ENCODE measurements at regions not wholly inside any gene's neighbourhood (a gene's known extent, or its start where the extent isn't known, plus 50 kb on each side); places are given as distances from the start of the nearest gene placed in this dataset.

DNA sequence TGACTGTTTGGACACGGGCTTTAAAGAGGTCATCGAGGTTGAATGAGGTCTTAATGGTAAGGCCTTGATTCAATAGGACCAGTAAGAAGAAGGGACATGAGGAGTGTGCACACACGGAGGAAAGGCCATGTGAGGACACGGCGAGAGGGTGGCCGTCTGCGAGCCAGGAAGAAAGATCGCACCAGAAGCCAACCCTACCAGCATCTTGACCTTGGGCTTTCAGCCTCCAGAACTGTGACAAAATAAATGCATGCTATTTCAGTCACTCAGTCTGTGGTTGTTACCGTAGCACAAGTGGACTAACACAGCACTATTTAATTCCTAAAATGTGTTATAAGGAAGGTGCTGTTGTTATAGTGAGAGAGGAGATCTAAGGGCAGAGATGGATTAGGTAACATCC, 468.6 kb upstream of the FAT1 start:
- no peaks in the 10 kb centered on the region for H3K9me2 ChIP-seq (replicated peaks; ENCODE audit: insufficient read depth, low read length)
- H3K27me3 ChIP-seq (ENCODE audit: low read length) = no peaks in the 10 kb centered on the region
- no peak overlapping the region for H3K4me3 ChIP-seq (ENCODE audit: insufficient read depth, low read length, poor library complexity, severe bottlenecking)
- TF ChIP-seq EZH2phosphoT487 (conservative IDR thresholded peaks at IDR 0.05; ENCODE audit: low read length) = no peak
- no peak for TF ChIP-seq CTCF (IDR thresholded peaks at IDR 0.05; ENCODE audit: insufficient read depth, low read length, poor library complexity, severe bottlenecking)
- no peak overlapping the region for H2AFZ ChIP-seq (ENCODE audit: low read depth, low read length, severe bottlenecking)
- no peak overlapping the region for H3K4me2 ChIP-seq (ENCODE audit: low read depth, low read length, poor library complexity, severe bottlenecking)
- H3K27ac ChIP-seq (ENCODE audit: low read depth, low read length) = no peak overlapping the region
- no peaks in the 10 kb centered on the region for H3K36me3 ChIP-seq (ENCODE audit: low read length)
- H3F3A ChIP-seq (ENCODE audit: insufficient read depth) = no peaks in the 10 kb centered on the region
- H3K9me3 ChIP-seq (ENCODE audit: insufficient read depth, low read length) = 0 out of 2 replicates have a peak, but pooled peaks cover 3% of the 10 kb centered on the region
- H3K9ac ChIP-seq (ENCODE audit: low read length) = no peak overlapping the region
- no peaks in the 10 kb centered on the region for H3K79me2 ChIP-seq (ENCODE audit: insufficient read depth, low read length)
- no peaks in the 10 kb centered on the region for H4K20me1 ChIP-seq (ENCODE audit: low read depth, low read length)

GRCh38 chr4:187193141-187193540, 469.5 kb upstream of the FAT1 start:
- Histone ChIP-seq H3K36me3 (ENCODE audit: low read length) (no peaks in the 10 kb centered on the region), H3K9ac (ENCODE audit: low read length) (no peak overlapping the region), H3K4me2 (ENCODE audit: low read depth, low read length, poor library complexity, severe bottlenecking) (no peak overlapping the region), H3K9me2 (replicated peaks; ENCODE audit: insufficient read depth, low read length) (no peaks in the 10 kb centered on the region), H3K9me3 (ENCODE audit: insufficient read depth, low read length) (0 out of 2 replicates have a peak, but pooled peaks cover 3% of the 10 kb centered on the region), H3K27ac (ENCODE audit: low read depth, low read length) (no peak overlapping the region), H2AFZ (ENCODE audit: low read depth, low read length, severe bottlenecking) (no peak overlapping the region), H3K4me3 (ENCODE audit: insufficient read depth, low read length, poor library complexity, severe bottlenecking) (no peak overlapping the region), H3F3A (ENCODE audit: insufficient read depth) (no peaks in the 10 kb centered on the region), H3K79me2 (ENCODE audit: insufficient read depth, low read length) (no peaks in the 10 kb centered on the region), H4K20me1 (ENCODE audit: low read depth, low read length) (no peaks in the 10 kb centered on the region), H3K27me3 (ENCODE audit: low read length) (no peaks in the 10 kb centered on the region)
- no peak for TF ChIP-seq EZH2phosphoT487 (conservative IDR thresholded peaks at IDR 0.05; ENCODE audit: low read length)
- TF ChIP-seq CTCF (IDR thresholded peaks at IDR 0.05; ENCODE audit: insufficient read depth, low read length, poor library complexity, severe bottlenecking) = no peak

DNA sequence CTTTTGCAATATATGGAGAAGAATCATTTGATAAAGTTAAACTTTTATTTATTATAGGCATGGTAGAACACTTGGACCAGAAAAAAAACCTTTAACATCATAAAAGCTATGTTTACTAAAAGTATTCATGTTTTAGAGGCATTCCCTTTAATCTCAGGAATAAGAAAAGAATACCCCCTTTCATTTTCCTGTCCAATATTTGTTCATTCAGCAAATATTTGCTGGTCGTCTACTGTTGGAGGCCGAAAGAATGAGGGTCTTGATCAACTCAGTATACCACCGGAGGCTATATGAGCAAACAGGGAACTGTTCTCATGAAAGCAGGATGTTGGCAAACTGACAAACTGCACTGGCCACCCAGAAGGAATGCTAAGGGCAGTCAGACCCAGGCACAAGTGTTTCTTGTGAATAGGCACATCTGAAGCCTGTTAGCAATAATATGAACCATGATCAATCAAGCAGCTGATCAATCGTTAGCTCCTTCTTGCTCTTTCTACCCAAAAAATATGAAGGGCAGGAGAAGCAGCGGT, 480.8 kb upstream of the FAT1 start:
- no peaks in the 10 kb centered on the region for H3K9me2 ChIP-seq (replicated peaks; ENCODE audit: insufficient read depth, low read length)
- H3F3A ChIP-seq (ENCODE audit: insufficient read depth) = no peaks in the 10 kb centered on the region
- no peaks in the 10 kb centered on the region for H3K36me3 ChIP-seq (ENCODE audit: low read length)
- H3K4me3 ChIP-seq (ENCODE audit: insufficient read depth, low read length, poor library complexity, severe bottlenecking) = no peak overlapping the region
- no peaks in the 10 kb centered on the region for H3K79me2 ChIP-seq (ENCODE audit: insufficient read depth, low read length)
- no peaks in the 10 kb centered on the region for H3K27me3 ChIP-seq (ENCODE audit: low read length)
- TF ChIP-seq CTCF (IDR thresholded peaks at IDR 0.05; ENCODE audit: insufficient read depth, low read length, poor library complexity, severe bottlenecking) = no peak
- no peak for TF ChIP-seq EZH2phosphoT487 (conservative IDR thresholded peaks at IDR 0.05; ENCODE audit: low read length)
- H3K4me2 ChIP-seq (ENCODE audit: low read depth, low read length, poor library complexity, severe bottlenecking) = no peak overlapping the region
- H4K20me1 ChIP-seq (ENCODE audit: low read depth, low read length) = no peaks in the 10 kb centered on the region
- H3K27ac ChIP-seq (ENCODE audit: low read depth, low read length) = no peak overlapping the region
- H2AFZ ChIP-seq (ENCODE audit: low read depth, low read length, severe bottlenecking) = no peak overlapping the region
- no peaks in the 10 kb centered on the region for H3K9me3 ChIP-seq (ENCODE audit: insufficient read depth, low read length)
- no peak overlapping the region for H3K9ac ChIP-seq (ENCODE audit: low read length)

Data from SU-DHL-6 (cell line).